SK-N-MC (cell line): ENCODE measurements at regions not wholly inside any gene's neighbourhood (a gene's known extent, or its start where the extent isn't known, plus 50 kb on each side); places are given as distances from the start of the nearest gene placed in this dataset.

Experiments used
- DNase-seq: peaks from one replicate; pipeline ENCODE4 v3.0.0-alpha.2; 2011; ENCODE audit warnings: low read depth, low spot score
- H3K27ac ChIP-seq: fragments of 200-600 bp; sonication (generic); 2 replicates; pipeline ENCODE4 v1.5.1; 2016; ENCODE audit warnings: mixed run types
- H3K36me3 ChIP-seq: fragments of 200-600 bp; sonication (generic); 2 replicates; pipeline ENCODE4 v1.6.1; 2017; ENCODE audit warnings: antibody characterized with exemption, low read length, mixed read lengths; ENCODE audit not compliant: insufficient read depth
- H3K4me3 ChIP-seq: fragments of 200-600 bp; sonication (generic); 2 replicates; pipeline ENCODE4 v1.5.1; 2016
- H3K9ac ChIP-seq: fragments of 200-600 bp; sonication (generic); 2 replicates; pipeline ENCODE4 v1.8.0; 2017; ENCODE audit warnings: mixed run types, mixed read lengths; ENCODE audit not compliant: insufficient read length
- H3K9me3 ChIP-seq: fragments of 200-600 bp; sonication (generic); 2 replicates; pipeline ENCODE4 v1.6.1; 2017; ENCODE audit warnings: low read depth, mild to moderate bottlenecking, antibody characterized with exemption, low read length, moderate library complexity, mixed read lengths
- EZH2 ChIP-seq: fragments of 200-600 bp; sonication (generic); IDR thresholded peaks from one replicate; pipeline ENCODE4 v1.6.1; 2017; ENCODE audit warnings: antibody characterized with exemption
- FOXP2 ChIP-seq: optimal IDR thresholded peaks from 2 replicates; pipeline ENCODE3; 2011; ENCODE audit warnings: mild to moderate bottlenecking, moderate library complexity; ENCODE audit not compliant: insufficient read depth; ENCODE audit errors: extremely low read length, control extremely low read depth
- POLR2AphosphoS5 ChIP-seq: IDR thresholded peaks from 2 replicates; pipeline ENCODE4 v1.6.1; 2012; ENCODE audit warnings: mild to moderate bottlenecking, low read depth, low read length, borderline replicate concordance

- DNase-seq, result no peak
- H3K36me3 ChIP-seq, result no peaks in the 10 kb centered on the region
- no peak overlapping the region for H3K9ac ChIP-seq
- no peak for TF ChIP-seq POLR2AphosphoS5
- no peak for TF ChIP-seq EZH2
- no peak for TF ChIP-seq FOXP2
- no peak overlapping the region for H3K4me3 ChIP-seq
- H3K27ac ChIP-seq, result no peak overlapping the region
- no peaks in the 10 kb centered on the region for H3K9me3 ChIP-seq
Observed at GRCh38 chr2:503288-503999, 173.8 kb downstream of the TMEM18 start.

- Histone ChIP-seq H3K9me3 (no peaks in the 10 kb centered on the region), H3K9ac (no peak overlapping the region), H3K36me3 (no peaks in the 10 kb centered on the region), H3K27ac (no peak overlapping the region), H3K4me3 (no peak overlapping the region)
- DNase-seq, result no peak
- TF ChIP-seq POLR2AphosphoS5 (no peak), FOXP2 (no peak), EZH2 (no peak)
Observed at GRCh38 chr2:502831-503230, 174.4 kb downstream of the TMEM18 start.

GRCh38 chr2:501667-502066, 175.5 kb downstream of the TMEM18 start:
- no peak for TF ChIP-seq EZH2
- no peak for TF ChIP-seq FOXP2
- no peak for TF ChIP-seq POLR2AphosphoS5
- Histone ChIP-seq H3K9me3 (no peaks in the 10 kb centered on the region), H3K4me3 (no peak overlapping the region)

GRCh38 chr2:501130-501529, 176.1 kb downstream of the TMEM18 start:
- H3K4me3 ChIP-seq, result no peak overlapping the region
- no peak overlapping the region for H3K9ac ChIP-seq
- no peak for TF ChIP-seq POLR2AphosphoS5
- no peak for TF ChIP-seq FOXP2
- no peak for TF ChIP-seq EZH2
- no peak for DNase-seq
- no peaks in the 10 kb centered on the region for H3K36me3 ChIP-seq
- no peaks in the 10 kb centered on the region for H3K9me3 ChIP-seq
- no peak overlapping the region for H3K27ac ChIP-seq

More at GRCh38 chr2:501667-502066, 175.5 kb downstream of the TMEM18 start:
- H3K36me3 ChIP-seq, result no peaks in the 10 kb centered on the region
- H3K9ac ChIP-seq, result no peak overlapping the region
- no peak for DNase-seq
- no peak overlapping the region for H3K27ac ChIP-seq

- no peak for TF ChIP-seq POLR2AphosphoS5
- no peak for TF ChIP-seq FOXP2
- TF ChIP-seq EZH2, result no peak
- Histone ChIP-seq H3K9ac (no peak overlapping the region), H3K4me3 (no peak overlapping the region), H3K36me3 (no peaks in the 10 kb centered on the region), H3K27ac (no peak overlapping the region), H3K9me3 (no peaks in the 10 kb centered on the region)
- DNase-seq, result no peak
Observed at GRCh38 chr2:499726-500125, 177.5 kb downstream of the TMEM18 start.

GRCh38 chr2:498493-499178, 178.6 kb downstream of the TMEM18 start:
- Histone ChIP-seq H3K4me3 (no peak overlapping the region), H3K9ac (no peak overlapping the region), H3K27ac (no peak overlapping the region), H3K36me3 (no peaks in the 10 kb centered on the region), H3K9me3 (no peaks in the 10 kb centered on the region)
- no peak for TF ChIP-seq FOXP2
- TF ChIP-seq POLR2AphosphoS5, result no peak
- TF ChIP-seq EZH2, result no peak
- DNase-seq, result no peak

GRCh38 chr2:497770-498492, 179.3 kb downstream of the TMEM18 start:
- TF ChIP-seq FOXP2 (no peak), POLR2AphosphoS5 (no peak), EZH2 (no peak)
- H3K4me3 ChIP-seq, result no peak overlapping the region
- H3K27ac ChIP-seq, result no peak overlapping the region
- no peak for DNase-seq
- no peak overlapping the region for H3K9ac ChIP-seq
- H3K36me3 ChIP-seq, result no peaks in the 10 kb centered on the region
- no peaks in the 10 kb centered on the region for H3K9me3 ChIP-seq

- Histone ChIP-seq H3K36me3 (no peaks in the 10 kb centered on the region), H3K27ac (no peak overlapping the region), H3K9me3 (no peaks in the 10 kb centered on the region), H3K9ac (no peak overlapping the region), H3K4me3 (no peak overlapping the region)
- TF ChIP-seq EZH2 (no peak), FOXP2 (no peak), POLR2AphosphoS5 (no peak)
- no peak for DNase-seq
Observed at GRCh38 chr2:496729-497128, 180.5 kb downstream of the TMEM18 start.
